H9 (cell line): ENCODE measurements at regions not wholly inside any gene's neighbourhood (a gene's known extent, or its start where the extent isn't known, plus 50 kb on each side); places are given as distances from the start of the nearest gene placed in this dataset.

Source experiments
- DNase-seq: peaks from one replicate; pipeline ENCODE4 v3.0.0-alpha.2; 2017
- H2AFZ ChIP-seq: one replicate; pipeline ENCODE4 v1.6.1; 2013; ENCODE audit warnings: mild to moderate bottlenecking, low read length, control low read depth, moderate library complexity
- H2AK5ac ChIP-seq: 2 replicates; pipeline ENCODE4 v1.6.1; 2013; ENCODE audit warnings: low read length, control low read depth, mixed read lengths; ENCODE audit not compliant: insufficient read length
- H2BK120ac ChIP-seq: one replicate; pipeline ENCODE4 v1.6.1; 2013; ENCODE audit warnings: low read depth, mild to moderate bottlenecking, low read length, control low read depth, inconsistent platforms; ENCODE audit not compliant: poor library complexity, severe bottlenecking
- H2BK12ac ChIP-seq: 2 replicates; pipeline ENCODE4 v1.6.1; 2013; ENCODE audit warnings: low read length, control low read depth, mixed read lengths, low read depth; ENCODE audit not compliant: insufficient read length
- H2BK15ac ChIP-seq: 2 replicates; pipeline ENCODE4 v1.6.1; 2013; ENCODE audit warnings: low read depth, low read length, control low read depth
- H2BK20ac ChIP-seq: one replicate; pipeline ENCODE4 v1.6.1; 2013; ENCODE audit warnings: low read depth, mild to moderate bottlenecking, low read length, control low read depth, inconsistent platforms; ENCODE audit not compliant: poor library complexity, severe bottlenecking
- H2BK5ac ChIP-seq: 2 replicates; pipeline ENCODE4 v1.6.1; 2013; ENCODE audit warnings: low read length, control low read depth, mixed read lengths; ENCODE audit not compliant: insufficient read length
- H3K14ac ChIP-seq: 2 replicates; pipeline ENCODE4 v1.6.1; 2013; ENCODE audit warnings: low read length, control low read depth; ENCODE audit not compliant: insufficient read depth
- H3K18ac ChIP-seq: 2 replicates; pipeline ENCODE4 v1.6.1; 2013; ENCODE audit warnings: low read depth, mild to moderate bottlenecking, mixed read lengths, low read length, control low read depth; ENCODE audit not compliant: insufficient read length
- H3K23ac ChIP-seq: 2 replicates; pipeline ENCODE4 v1.6.1; 2013; ENCODE audit warnings: low read length, control low read depth, mixed read lengths, low read depth; ENCODE audit not compliant: insufficient read length
- H3K23me2 ChIP-seq: 2 replicates; pipeline ENCODE4 v1.6.1; 2013; ENCODE audit warnings: low read depth, mild to moderate bottlenecking, mixed read lengths, low read length, control low read depth; ENCODE audit not compliant: insufficient read length, poor library complexity, severe bottlenecking
- H3K27ac ChIP-seq: 2 replicates; pipeline ENCODE4 v1.5.1; 2013; ENCODE audit warnings: low read length, control low read depth, mixed read lengths, low read depth; ENCODE audit not compliant: insufficient read length
- H3K27me3 ChIP-seq: 2 replicates; pipeline ENCODE4 v1.6.1; 2013; ENCODE audit warnings: low read length, control low read depth, inconsistent platforms; ENCODE audit not compliant: insufficient read depth
- H3K4ac ChIP-seq: 2 replicates; pipeline ENCODE4 v1.6.1; 2013; ENCODE audit warnings: low read depth, mild to moderate bottlenecking, control low read depth, inconsistent platforms, low read length, moderate library complexity
- H3K4me1 ChIP-seq: 2 replicates; pipeline ENCODE4 v1.6.1; 2013; ENCODE audit warnings: low read length, control low read depth, inconsistent platforms; ENCODE audit not compliant: insufficient read depth
- H3K4me2 ChIP-seq: 2 replicates; pipeline ENCODE4 v1.6.1; 2013; ENCODE audit warnings: low read length, control low read depth, mixed read lengths; ENCODE audit not compliant: insufficient read length, insufficient read depth
- H3K56ac ChIP-seq: 2 replicates; pipeline ENCODE4 v1.6.1; 2013; ENCODE audit warnings: low read depth, mild to moderate bottlenecking, mixed read lengths, low read length, control low read depth; ENCODE audit not compliant: insufficient read length
- H3K79me1 ChIP-seq: 2 replicates; pipeline ENCODE4 v1.6.1; 2013; ENCODE audit warnings: low read depth, mild to moderate bottlenecking, moderate library complexity, low read length, control low read depth, inconsistent platforms; ENCODE audit not compliant: insufficient read depth, poor library complexity, severe bottlenecking
- H3K79me2 ChIP-seq: 2 replicates; pipeline ENCODE4 v1.6.1; 2013; ENCODE audit warnings: low read length, control low read depth, inconsistent platforms; ENCODE audit not compliant: insufficient read depth
- H3K9ac ChIP-seq: 2 replicates; pipeline ENCODE4 v1.6.1; 2013; ENCODE audit warnings: low read length, control low read depth, mixed read lengths; ENCODE audit not compliant: insufficient read length; ENCODE audit errors: extremely low read depth
- H3K9me3 ChIP-seq: one replicate; pipeline ENCODE4 v1.6.1; 2013; ENCODE audit warnings: low read depth, low read length, inconsistent platforms; ENCODE audit not compliant: control insufficient read depth
- H3T11ph ChIP-seq: one replicate; pipeline ENCODE4 v1.6.1; 2013; ENCODE audit warnings: mild to moderate bottlenecking, low read length, control low read depth, inconsistent platforms
- H4K20me1 ChIP-seq: one replicate; pipeline ENCODE4 v1.6.1; 2013; ENCODE audit not compliant: control insufficient read depth, insufficient read length, insufficient read depth
- H4K5ac ChIP-seq: 2 replicates; pipeline ENCODE4 v1.6.1; 2013; ENCODE audit warnings: low read depth, mild to moderate bottlenecking, mixed read lengths, low read length, control low read depth; ENCODE audit not compliant: insufficient read length
- H4K8ac ChIP-seq: replicated peaks from 2 replicates; pipeline ENCODE4 v1.6.1; 2013; ENCODE audit warnings: low read length, control low read depth, mixed read lengths, low read depth; ENCODE audit not compliant: insufficient read length
- H4K91ac ChIP-seq: 2 replicates; pipeline ENCODE4 v1.6.1; 2013; ENCODE audit warnings: low read depth, mild to moderate bottlenecking, moderate library complexity, mixed read lengths, low read length, control low read depth; ENCODE audit not compliant: insufficient read length
- H3K27ac Mint-ChIP-seq, 3 experiments: 2 replicates in 2 of 3; 3 replicates in 1 of 3; pipeline ENCODE4 v1.8.0; 2020 to 2021; ENCODE audit warnings: mixed read lengths in 3 of 3, mild to moderate bottlenecking in 1 of 3, moderate library complexity in 1 of 3
- H3K27me3 Mint-ChIP-seq: 2 replicates; pipeline ENCODE4 v1.8.0; 2021; ENCODE audit warnings: low read depth, mild to moderate bottlenecking, moderate library complexity, mixed read lengths
- H3K36me3 Mint-ChIP-seq, 3 experiments: 2 replicates in 2 of 3; 3 replicates in 1 of 3; pipeline ENCODE4 v1.8.0; 2020 to 2021; ENCODE audit warnings: low read depth in 3 of 3, mixed read lengths in 3 of 3; ENCODE audit not compliant: insufficient read depth in 1 of 3
- H3K4me1 Mint-ChIP-seq, 2 experiments: 2 replicates each; pipeline ENCODE4 v1.8.0; 2020; ENCODE audit warnings: mixed read lengths in 2 of 2
- H3K4me3 Mint-ChIP-seq, 2 experiments: 2 replicates in 1 of 2; 3 replicates in 1 of 2; pipeline ENCODE4 v1.8.0; 2020 to 2021; ENCODE audit warnings: mild to moderate bottlenecking in 2 of 2, mixed read lengths in 2 of 2, moderate library complexity in 1 of 2
- H3K9me3 Mint-ChIP-seq, 2 experiments: 2 replicates in 1 of 2; 3 replicates in 1 of 2; pipeline ENCODE4 v1.8.0; 2020; ENCODE audit warnings: mild to moderate bottlenecking in 2 of 2, mixed read lengths in 2 of 2, moderate library complexity in 1 of 2
- CTCF ChIP-seq: fragments of 200-600 bp; sonication (generic); conservative IDR thresholded peaks from 3 replicates; pipeline ENCODE4 v1.8.0; 2021; ENCODE audit warnings: antibody characterized with exemption, mild to moderate bottlenecking
- WGBS: extraction: QIAGEN DNeasy Blood & Tissue Kit; methylation state at CpG from one replicate; pipeline ENCODE4 v1.1.7; 2013; ENCODE audit warnings: missing lambda C conversion rate, low lambda C conversion rate, mixed read lengths; ENCODE audit not compliant: insufficient read length; ENCODE audit errors: extremely low coverage; 5-methylcytosine and 5-hydroxymethylcytosine counted together

- Histone ChIP-seq H3K4me2 (no peak overlapping the region), H3K27me3 (no peaks in the 10 kb centered on the region), H3K23ac (no peak overlapping the region), H2BK5ac (no peak overlapping the region), H3K18ac (no peak overlapping the region), H3T11ph (no peak overlapping the region), H4K91ac (no peak overlapping the region), H3K4me1 (no peaks in the 10 kb centered on the region), H3K56ac (no peak overlapping the region), H4K5ac (no peak overlapping the region), H4K20me1 (no peaks in the 10 kb centered on the region), H2AK5ac (no peak overlapping the region), H3K4ac (no peak overlapping the region), H3K79me2 (no peaks in the 10 kb centered on the region), H2BK15ac (no peak overlapping the region), H2BK12ac (no peak overlapping the region), H3K79me1 (no peaks in the 10 kb centered on the region), H3K9ac (no peak overlapping the region), H2AFZ (no peak overlapping the region), H4K8ac (no peak overlapping the region), H2BK20ac (no peak overlapping the region), H3K27ac (no peak overlapping the region), H3K14ac (no peak overlapping the region), H2BK120ac (no peak overlapping the region), H3K23me2 (no peaks in the 10 kb centered on the region), H3K9me3 (no peaks in the 10 kb centered on the region)
- H3K36me3 Mint-ChIP-seq = peaks cover 0 to 4% (median 0%) of the 10 kb centered on the region in 3 experiments; a peak in 1 of 7 replicates
- no peak overlapping the region for H3K4me3 Mint-ChIP-seq
- H3K9me3 Mint-ChIP-seq = peaks cover 0 to 10% of the 10 kb centered on the region in 2 experiments; a peak in 4 of 5 replicates
- no CpG with 5 or more reads among the region's 5 CpGs for WGBS
- no peak for DNase-seq
- no peak for TF ChIP-seq CTCF
- H3K27ac Mint-ChIP-seq = no peak overlapping the region
- peaks cover 5% of the 10 kb centered on the region for H3K27me3 Mint-ChIP-seq
- H3K4me1 Mint-ChIP-seq = no peaks in the 10 kb centered on the region
These were observed 347.1 kb downstream of the AJAP1 start for GRCh38 chr1:5001466-5001865.
